GM23338 (cell line): ENCODE measurements at regions not wholly inside any gene's neighbourhood (a gene's known extent, or its start where the extent isn't known, plus 50 kb on each side); places are given as distances from the start of the nearest gene placed in this dataset.

Experiments
- CTCF ChIP-seq, 2 experiments: fragments of 200-600 bp in 1 of 2; sonication (generic) in 1 of 2; conservative IDR thresholded peaks; 2 replicates each; pipeline versions ENCODE4 v1.5.1 to v1.6.1; 2016 to 2017; ENCODE audit warnings: antibody characterized with exemption in 2 of 2, low read depth in 2 of 2, mild to moderate bottlenecking in 2 of 2, moderate library complexity in 1 of 2
- JUNB ChIP-seq: IDR thresholded peaks from one replicate; pipeline ENCODE4 v1.6.1; 2016; ENCODE audit warnings: antibody characterized with exemption; ENCODE audit not compliant: unreplicated experiment

GRCh38 chr4:138672393-138672976 lies 343.1 kb upstream of the NOCT start:
- TF ChIP-seq CTCF (conservative IDR thresholded peaks at IDR 0.05; ENCODE audit: low read depth in 2 of 2) (no peak), JUNB (no peak)
